HL-60 (cell line): ENCODE measurements at regions not wholly inside any gene's neighbourhood (a gene's known extent, or its start where the extent isn't known, plus 50 kb on each side); places are given as distances from the start of the nearest gene placed in this dataset.

ENCODE experiments used
- DNase-seq, 2 experiments: peaks; one replicate each; pipeline ENCODE4 v3.0.0-alpha.2; 2010 to 2020; ENCODE audit warnings: low read depth in 1 of 2, low spot score in 1 of 2
- H3K27ac ChIP-seq: fragments of 250-450 bp; sonication (Bioruptor Pico); replicated peaks from 2 replicates; pipeline ENCODE4 v1.5.1; 2020; ENCODE audit warnings: mild to moderate bottlenecking, moderate library complexity
- H3K27me3 ChIP-seq: fragments of 250-450 bp; sonication (Bioruptor Pico); 2 replicates; pipeline ENCODE4 v1.5.1; 2021; ENCODE audit warnings: mild to moderate bottlenecking, moderate library complexity; ENCODE audit not compliant: insufficient read depth, poor library complexity, severe bottlenecking
- H3K4me3 ChIP-seq: replicated peaks from 2 replicates; pipeline ENCODE4 v1.5.1; 2011; ENCODE audit warnings: mild to moderate bottlenecking, control low read depth, low read length; ENCODE audit not compliant: insufficient read depth
- CTCF ChIP-seq: IDR thresholded peaks from one replicate; pipeline ENCODE4 v1.5.1; 2011; ENCODE audit warnings: low read length, control low read depth, inconsistent platforms; ENCODE audit not compliant: insufficient read depth
- GABPA ChIP-seq: IDR thresholded peaks from 2 replicates; pipeline ENCODE4 v1.6.1; 2012; ENCODE audit warnings: low read depth
- POLR2AphosphoS5 ChIP-seq: IDR thresholded peaks from 2 replicates; pipeline ENCODE4 v1.6.1; 2012; ENCODE audit warnings: low read depth
- SPI1 ChIP-seq: IDR thresholded peaks from 2 replicates; pipeline ENCODE4 v1.6.1; 2012; ENCODE audit warnings: low read depth, mild to moderate bottlenecking, borderline replicate concordance
- TF ChIP-seq, protein P1 (sequence below): IDR thresholded peaks from 2 replicates; pipeline ENCODE4 v1.6.1; 2012; ENCODE audit warnings: low read depth; ENCODE audit not compliant: insufficient replicate concordance

DNA sequence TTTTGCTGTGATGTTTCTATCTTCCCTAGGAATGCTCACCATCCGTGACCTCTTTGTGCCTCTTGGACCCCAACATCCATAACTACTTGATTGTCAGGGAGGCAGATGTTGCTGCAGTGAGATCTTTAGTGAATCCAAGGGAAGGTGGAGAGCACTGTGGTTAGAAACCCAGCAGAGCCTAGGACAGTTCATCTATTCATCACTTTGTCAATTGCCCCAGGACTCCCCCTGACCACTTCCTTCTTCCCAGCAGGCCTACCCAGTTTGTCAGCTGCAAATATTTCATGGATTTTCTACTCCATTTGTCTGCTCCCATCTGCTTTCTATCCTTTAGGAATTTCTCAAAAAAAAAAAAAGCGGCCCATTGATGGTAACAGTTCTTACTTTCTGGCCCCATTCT lies 942.8 kb downstream of the PCDH7 start:
- no peak for DNase-seq
- TF ChIP-seq CTCF, result no peak
- no peak for TF ChIP-seq SPI1
- no peak for TF ChIP-seq POLR2AphosphoS5
- TF ChIP-seq GABPA, result no peak
- TF ChIP-seq, protein P1, sequence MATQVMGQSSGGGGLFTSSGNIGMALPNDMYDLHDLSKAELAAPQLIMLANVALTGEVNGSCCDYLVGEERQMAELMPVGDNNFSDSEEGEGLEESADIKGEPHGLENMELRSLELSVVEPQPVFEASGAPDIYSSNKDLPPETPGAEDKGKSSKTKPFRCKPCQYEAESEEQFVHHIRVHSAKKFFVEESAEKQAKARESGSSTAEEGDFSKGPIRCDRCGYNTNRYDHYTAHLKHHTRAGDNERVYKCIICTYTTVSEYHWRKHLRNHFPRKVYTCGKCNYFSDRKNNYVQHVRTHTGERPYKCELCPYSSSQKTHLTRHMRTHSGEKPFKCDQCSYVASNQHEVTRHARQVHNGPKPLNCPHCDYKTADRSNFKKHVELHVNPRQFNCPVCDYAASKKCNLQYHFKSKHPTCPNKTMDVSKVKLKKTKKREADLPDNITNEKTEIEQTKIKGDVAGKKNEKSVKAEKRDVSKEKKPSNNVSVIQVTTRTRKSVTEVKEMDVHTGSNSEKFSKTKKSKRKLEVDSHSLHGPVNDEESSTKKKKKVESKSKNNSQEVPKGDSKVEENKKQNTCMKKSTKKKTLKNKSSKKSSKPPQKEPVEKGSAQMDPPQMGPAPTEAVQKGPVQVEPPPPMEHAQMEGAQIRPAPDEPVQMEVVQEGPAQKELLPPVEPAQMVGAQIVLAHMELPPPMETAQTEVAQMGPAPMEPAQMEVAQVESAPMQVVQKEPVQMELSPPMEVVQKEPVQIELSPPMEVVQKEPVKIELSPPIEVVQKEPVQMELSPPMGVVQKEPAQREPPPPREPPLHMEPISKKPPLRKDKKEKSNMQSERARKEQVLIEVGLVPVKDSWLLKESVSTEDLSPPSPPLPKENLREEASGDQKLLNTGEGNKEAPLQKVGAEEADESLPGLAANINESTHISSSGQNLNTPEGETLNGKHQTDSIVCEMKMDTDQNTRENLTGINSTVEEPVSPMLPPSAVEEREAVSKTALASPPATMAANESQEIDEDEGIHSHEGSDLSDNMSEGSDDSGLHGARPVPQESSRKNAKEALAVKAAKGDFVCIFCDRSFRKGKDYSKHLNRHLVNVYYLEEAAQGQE, result no peak
- no peaks in the 10 kb centered on the region for H3K27me3 ChIP-seq
- H3K4me3 ChIP-seq, result no peak overlapping the region
- no peak overlapping the region for H3K27ac ChIP-seq

DNA sequence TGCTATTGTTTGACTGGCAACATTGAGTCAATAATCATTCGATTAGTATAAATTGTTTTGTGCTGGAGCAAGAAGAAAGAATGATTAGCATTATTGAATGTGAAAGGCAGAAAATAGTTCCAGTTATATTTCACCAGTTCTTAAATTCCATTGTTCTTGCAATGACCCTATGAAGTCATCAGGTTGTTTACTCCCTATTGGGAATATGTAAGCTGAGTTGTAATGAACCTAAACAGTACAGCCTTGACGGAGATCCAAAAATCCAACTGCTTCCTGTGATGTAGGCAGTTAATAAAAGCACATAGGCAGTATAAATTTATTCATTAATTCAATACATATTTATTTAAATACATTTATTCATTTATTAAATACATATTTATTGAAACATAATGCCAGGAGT lies 947.5 kb downstream of the PCDH7 start:
- Histone ChIP-seq H3K27ac (no peak overlapping the region), H3K4me3 (no peak overlapping the region), H3K27me3 (no peaks in the 10 kb centered on the region)
- TF ChIP-seq SPI1 (no peak), POLR2AphosphoS5 (no peak), GABPA (no peak), CTCF (no peak)
- TF ChIP-seq, protein P1, result no peak
- no peak for DNase-seq

GRCh38 chr4:31674313-31674947 lies 954.3 kb downstream of the PCDH7 start:
- Histone ChIP-seq H3K27me3 (no peaks in the 10 kb centered on the region), H3K4me3 (no peak overlapping the region), H3K27ac (no peak overlapping the region)
- TF ChIP-seq GABPA (no peak), POLR2AphosphoS5 (no peak), SPI1 (no peak)
- TF ChIP-seq, protein P1, result no peak
- no peak for DNase-seq
